ENCODE measurements at regions not wholly inside any gene's neighbourhood (a gene's known extent, or its start where the extent isn't known, plus 50 kb on each side); places are given as distances from the start of the nearest gene placed in this dataset.
A peak's percentile ranks its signal among the peaks of the same experiment; 100 is the strongest.

GRCh38 chr2:105526000-105526925 lies 127.4 kb upstream of the FHL2 start:
- H3K4me3 ChIP-seq (ENCODE audit: low read depth, low read length): no peak overlapping the region
- no peak for TF ChIP-seq CTCF (conservative IDR thresholded peaks at IDR 0.05; ENCODE audit: low read depth, low read length)
- DNase-seq (ENCODE audit: low read depth): no peak

- DNase-seq (ENCODE audit: low read depth): no peak
- no peak overlapping the region for H3K4me3 ChIP-seq (ENCODE audit: low read depth, low read length)
- TF ChIP-seq CTCF (conservative IDR thresholded peaks at IDR 0.05; ENCODE audit: low read depth, low read length): no peak
Observed at GRCh38 chr2:105525201-105525600, 126.3 kb upstream of the FHL2 start.

GRCh38 chr2:105522645-105523044 lies 123.8 kb upstream of the FHL2 start:
- H3K4me3 ChIP-seq (ENCODE audit: low read depth, low read length): no peak overlapping the region
- TF ChIP-seq CTCF (conservative IDR thresholded peaks at IDR 0.05; ENCODE audit: low read depth, low read length): no peak
- no peak for DNase-seq (ENCODE audit: low read depth)

DNA sequence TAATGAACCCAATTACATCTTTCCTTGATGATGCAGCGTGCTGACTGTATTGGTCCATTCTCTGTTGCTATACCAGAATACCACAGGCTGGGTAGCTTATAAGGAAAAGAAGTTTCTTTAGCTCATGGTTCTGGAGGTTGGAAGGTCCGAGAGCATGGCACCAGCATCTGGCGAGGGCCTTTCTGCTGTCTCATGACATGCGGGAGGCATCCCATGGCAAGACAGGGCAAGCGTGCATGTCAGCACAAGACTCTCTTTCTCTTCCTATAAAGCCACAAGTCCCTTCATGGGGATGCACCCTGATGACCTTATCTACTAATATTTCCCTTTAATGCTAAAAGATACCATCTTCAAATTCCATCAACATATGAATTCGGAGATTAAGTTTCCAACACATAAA lies 122.8 kb upstream of the FHL2 start:
- no peak for DNase-seq (ENCODE audit: low read depth)
- no peak overlapping the region for H3K4me3 ChIP-seq (ENCODE audit: low read depth, low read length)
- no peak for TF ChIP-seq CTCF (conservative IDR thresholded peaks at IDR 0.05; ENCODE audit: low read depth, low read length)

DNA sequence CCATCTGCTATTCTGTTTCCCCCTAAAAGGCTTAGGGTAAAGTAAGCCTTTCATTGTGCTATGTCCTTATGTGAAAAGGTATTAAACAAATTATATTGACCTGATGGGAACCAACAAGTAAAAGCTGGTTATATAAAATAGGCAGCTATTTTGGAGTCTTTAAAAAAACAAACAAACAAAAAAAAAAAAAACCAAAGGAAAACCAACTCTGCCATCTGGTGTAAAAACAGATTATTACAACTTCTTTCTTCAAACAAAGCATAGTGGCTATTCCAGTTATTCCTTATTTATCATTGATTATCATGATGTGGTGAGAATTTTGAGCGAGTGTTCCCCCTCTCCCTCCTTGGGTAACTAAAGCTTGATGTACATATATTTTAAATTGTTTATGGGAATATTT lies 122.3 kb upstream of the FHL2 start:
- H3K4me3 ChIP-seq (ENCODE audit: low read depth, low read length): no peak overlapping the region
- TF ChIP-seq CTCF (conservative IDR thresholded peaks at IDR 0.05; ENCODE audit: low read depth, low read length): peak; percentile 51
- DNase-seq (ENCODE audit: low read depth): no peak

DNA sequence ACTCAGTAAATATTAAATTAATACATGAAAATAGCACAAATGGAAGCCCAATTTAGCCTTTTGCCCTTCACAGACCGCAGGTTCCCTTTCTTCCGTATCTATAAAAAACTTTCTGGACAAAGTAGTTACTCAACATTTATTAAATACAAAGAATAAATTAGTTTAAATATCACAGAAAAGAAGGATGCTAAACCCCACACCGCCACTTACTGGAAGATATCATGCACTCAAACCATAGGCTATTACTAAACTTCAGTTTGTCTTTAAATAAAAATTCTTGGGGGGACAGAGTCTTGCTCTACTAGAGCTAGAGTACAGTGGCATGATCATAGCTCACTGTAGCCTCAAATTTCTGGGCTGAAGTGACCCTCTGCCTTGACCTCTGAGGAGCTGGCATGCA lies 120.7 kb upstream of the FHL2 start:
- no peak for DNase-seq (ENCODE audit: low read depth)
- peak; percentile 30 for TF ChIP-seq CTCF (conservative IDR thresholded peaks at IDR 0.05; ENCODE audit: low read depth, low read length)
- H3K4me3 ChIP-seq (ENCODE audit: low read depth, low read length): no peak overlapping the region

DNA sequence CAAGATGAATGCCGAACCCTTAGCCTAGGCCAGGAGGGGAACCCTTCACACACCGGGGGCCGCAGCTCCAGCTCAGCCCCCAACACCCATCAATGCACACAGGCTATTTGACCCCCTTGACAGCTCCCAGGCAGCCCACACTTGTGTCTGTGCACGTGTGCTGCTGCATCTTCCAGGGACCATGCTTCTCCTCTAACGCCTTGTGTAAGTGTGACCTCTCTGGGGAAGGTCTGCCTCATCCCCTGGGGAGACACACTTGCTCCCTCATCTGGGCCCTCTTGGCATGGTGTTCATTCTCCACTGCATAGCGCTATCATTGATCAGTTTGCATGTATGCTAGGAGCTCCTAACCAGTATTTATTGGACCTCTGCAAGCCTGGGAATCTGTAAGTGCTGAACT lies 120.0 kb upstream of the FHL2 start:
- DNase-seq (ENCODE audit: low read depth): no peak
- TF ChIP-seq CTCF (conservative IDR thresholded peaks at IDR 0.05; ENCODE audit: low read depth, low read length): peak; percentile 43
- no peak overlapping the region for H3K4me3 ChIP-seq (ENCODE audit: low read depth, low read length)
